Subcutaneous abdominal adipose tissue (tissue), 5 donors: ENCODE measurements at regions not wholly inside any gene's neighbourhood (a gene's known extent, or its start where the extent isn't known, plus 50 kb on each side); places are given as distances from the start of the nearest gene placed in this dataset.
"Not testable (repeated sequence)": the region's sequence is repeated elsewhere in the genome, so short reads cannot be mapped to it uniquely, and the experiment has no call there.

Source experiments
- H3K27ac ChIP-seq: one replicate; pipeline ENCODE4 v1.7.0; 2013; ENCODE audit warnings: low read depth, mild to moderate bottlenecking, inconsistent platforms, low read length, moderate library complexity
- H3K27me3 ChIP-seq, 5 donors: one replicate each; pipeline ENCODE4 v1.7.0; 2013; ENCODE audit warnings: low read length in 5 of 5, inconsistent platforms in 1 of 5; ENCODE audit not compliant: control insufficient read depth in 5 of 5, insufficient read depth in 4 of 5
- H3K36me3 ChIP-seq, 5 donors: one replicate each; pipeline ENCODE4 v1.7.0; 2013; ENCODE audit warnings: low read length in 5 of 5; ENCODE audit not compliant: control insufficient read depth in 5 of 5, insufficient read depth in 5 of 5
- H3K4me1 ChIP-seq, 5 donors: one replicate each; pipeline ENCODE4 v1.7.0; 2013; ENCODE audit warnings: low read length in 5 of 5, mild to moderate bottlenecking in 3 of 5, moderate library complexity in 1 of 5; ENCODE audit not compliant: control insufficient read depth in 5 of 5, insufficient read depth in 5 of 5
- H3K4me3 ChIP-seq, 5 donors: one replicate each; pipeline ENCODE4 v1.7.0; 2013; ENCODE audit warnings: low read length in 5 of 5, low read depth in 1 of 5
- H3K9ac ChIP-seq, 5 donors: one replicate each; pipeline ENCODE4 v1.7.0; 2013; ENCODE audit warnings: low read length in 5 of 5, mild to moderate bottlenecking in 4 of 5, moderate library complexity in 3 of 5
- H3K9me3 ChIP-seq, 5 donors: one replicate each; pipeline ENCODE4 v1.7.0; 2013; ENCODE audit warnings: low read length in 5 of 5; ENCODE audit not compliant: control insufficient read depth in 5 of 5
- donor health status: healthy.
- donor health status: healthy.
- donor health status: healthy.
- donor health status: healthy.
- donor health status: healthy.

DNA sequence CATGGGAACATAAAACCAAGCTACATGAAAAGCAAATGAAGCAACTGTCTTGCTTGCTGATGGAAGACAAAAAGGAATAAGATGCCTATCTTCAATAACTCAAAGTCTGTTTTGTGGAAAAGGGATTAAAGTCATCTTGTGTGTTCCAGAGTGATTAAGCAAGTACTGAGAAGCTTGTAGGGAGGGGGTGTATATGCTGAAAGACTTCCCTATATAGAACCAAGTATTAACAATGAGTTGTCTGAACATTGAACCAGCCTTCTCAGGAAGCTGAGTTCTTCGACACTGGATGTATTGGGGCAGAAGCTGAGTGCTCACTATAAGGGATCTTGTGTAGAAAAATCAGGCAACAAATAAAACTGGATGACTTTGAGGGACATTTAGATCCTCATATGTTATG lies 451.8 kb downstream of the CD83 start:
- H3K4me3 ChIP-seq, result no peak overlapping the region
- no peak overlapping the region for H3K27ac ChIP-seq
- no peaks in the 10 kb centered on the region for H3K36me3 ChIP-seq
- no peaks in the 10 kb centered on the region for H3K9me3 ChIP-seq
- H3K4me1 ChIP-seq, result no peaks in the 10 kb centered on the region
- no peak overlapping the region for H3K9ac ChIP-seq
- peaks cover 0 to 4% (median 0%) of the 10 kb centered on the region in 5 donors for H3K27me3 ChIP-seq

DNA sequence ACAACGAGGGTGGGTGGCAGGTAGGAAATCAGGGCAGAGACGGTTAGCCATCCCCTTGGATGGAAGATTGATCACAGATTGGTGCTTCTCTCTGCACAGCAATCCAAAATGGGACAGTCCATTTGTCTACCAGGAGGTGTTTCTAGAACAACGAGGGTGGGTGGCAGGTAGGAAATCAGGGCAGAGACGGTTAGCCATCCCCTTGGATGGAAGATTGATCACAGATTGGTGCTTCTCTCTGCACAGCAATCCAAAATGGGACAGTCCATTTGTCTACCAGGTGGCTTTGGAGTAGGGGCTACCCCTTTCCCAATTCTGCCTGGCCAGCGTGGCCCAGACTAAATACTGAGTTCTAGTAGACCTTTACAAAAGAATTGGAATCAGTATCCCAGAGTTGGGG lies 452.3 kb downstream of the CD83 start:
- not testable (repeated sequence) for H3K36me3 ChIP-seq, H3K27ac ChIP-seq, H3K27me3 ChIP-seq, H3K9me3 ChIP-seq, H3K4me3 ChIP-seq, H3K9ac ChIP-seq, H3K4me1 ChIP-seq

DNA sequence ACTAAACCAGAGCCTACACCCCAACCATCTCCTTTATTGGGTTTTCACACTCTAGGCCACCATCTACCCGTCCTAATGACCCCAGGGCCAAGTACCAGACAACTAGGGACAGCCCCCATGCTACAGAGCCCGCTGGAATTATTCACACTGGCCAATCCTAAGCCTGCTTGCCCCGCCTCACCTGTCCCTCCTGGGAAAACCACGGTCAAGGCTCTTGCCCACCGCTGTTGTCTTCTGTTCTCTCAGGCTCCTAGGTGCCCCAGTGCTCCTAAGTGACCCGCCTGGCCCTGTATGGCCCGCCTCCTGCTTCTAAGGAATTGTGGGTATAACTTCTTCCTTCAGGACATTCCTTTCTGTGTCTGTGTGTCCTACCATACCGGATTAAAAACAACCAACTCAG lies 453.4 kb downstream of the CD83 start:
- H3K4me3 ChIP-seq, result no peak overlapping the region
- H3K27me3 ChIP-seq, result peaks cover 0 to 4% (median 0%) of the 10 kb centered on the region in 5 donors
- H3K9ac ChIP-seq, result no peak overlapping the region
- H3K27ac ChIP-seq, result no peak overlapping the region
- no peaks in the 10 kb centered on the region for H3K9me3 ChIP-seq
- H3K4me1 ChIP-seq, result no peaks in the 10 kb centered on the region
- H3K36me3 ChIP-seq, result no peaks in the 10 kb centered on the region

DNA sequence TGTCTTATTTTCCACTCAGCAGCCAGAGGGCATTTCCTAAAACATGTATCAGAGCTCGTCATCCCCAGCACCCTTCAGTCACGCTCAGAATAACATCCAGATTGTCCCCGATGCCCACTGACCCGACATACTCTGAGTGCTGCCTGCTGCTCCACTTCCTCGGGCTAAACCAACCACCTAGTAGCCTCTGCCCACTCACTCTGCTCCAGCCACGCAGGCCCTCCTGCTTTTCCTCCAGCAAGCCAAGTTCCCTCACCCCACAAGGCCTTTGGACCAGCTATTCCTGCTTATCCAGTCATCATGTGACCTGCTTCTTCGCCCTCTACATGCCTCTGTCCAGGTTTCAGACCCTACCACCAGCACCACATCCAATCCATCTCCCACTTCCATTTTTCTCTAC lies 454.2 kb downstream of the CD83 start:
- no peaks in the 10 kb centered on the region for H3K9me3 ChIP-seq
- no peaks in the 10 kb centered on the region for H3K4me1 ChIP-seq
- no peak overlapping the region for H3K9ac ChIP-seq
- H3K36me3 ChIP-seq, result no peaks in the 10 kb centered on the region
- H3K4me3 ChIP-seq, result no peak overlapping the region
- H3K27me3 ChIP-seq, result peaks cover 0 to 4% (median 0%) of the 10 kb centered on the region in 5 donors
- no peak overlapping the region for H3K27ac ChIP-seq

DNA sequence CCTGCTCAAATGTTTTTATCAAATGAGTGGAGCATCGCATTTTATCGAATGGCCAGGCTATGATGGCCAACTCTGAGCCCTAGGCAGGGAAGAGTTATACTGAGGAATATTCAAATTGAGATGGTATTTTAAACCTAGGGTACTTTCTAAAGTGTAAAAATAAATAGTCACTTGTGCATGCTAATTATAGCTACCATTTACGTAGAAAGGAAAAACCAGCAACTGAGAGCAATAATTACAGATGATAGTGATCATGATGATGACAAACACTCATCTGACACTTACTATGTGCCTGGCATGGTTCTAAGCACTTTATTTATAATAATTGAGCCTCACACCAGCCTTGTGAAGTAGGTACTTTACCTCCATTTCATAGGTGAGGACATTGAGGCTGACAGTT lies 455.7 kb downstream of the CD83 start:
- peaks cover 0 to 4% (median 0%) of the 10 kb centered on the region in 5 donors for H3K27me3 ChIP-seq
- H3K9me3 ChIP-seq, result no peaks in the 10 kb centered on the region
- H3K4me1 ChIP-seq, result no peaks in the 10 kb centered on the region
- H3K36me3 ChIP-seq, result no peaks in the 10 kb centered on the region
- no peak overlapping the region for H3K27ac ChIP-seq
- H3K9ac ChIP-seq, result no peak overlapping the region
- no peak overlapping the region for H3K4me3 ChIP-seq

DNA sequence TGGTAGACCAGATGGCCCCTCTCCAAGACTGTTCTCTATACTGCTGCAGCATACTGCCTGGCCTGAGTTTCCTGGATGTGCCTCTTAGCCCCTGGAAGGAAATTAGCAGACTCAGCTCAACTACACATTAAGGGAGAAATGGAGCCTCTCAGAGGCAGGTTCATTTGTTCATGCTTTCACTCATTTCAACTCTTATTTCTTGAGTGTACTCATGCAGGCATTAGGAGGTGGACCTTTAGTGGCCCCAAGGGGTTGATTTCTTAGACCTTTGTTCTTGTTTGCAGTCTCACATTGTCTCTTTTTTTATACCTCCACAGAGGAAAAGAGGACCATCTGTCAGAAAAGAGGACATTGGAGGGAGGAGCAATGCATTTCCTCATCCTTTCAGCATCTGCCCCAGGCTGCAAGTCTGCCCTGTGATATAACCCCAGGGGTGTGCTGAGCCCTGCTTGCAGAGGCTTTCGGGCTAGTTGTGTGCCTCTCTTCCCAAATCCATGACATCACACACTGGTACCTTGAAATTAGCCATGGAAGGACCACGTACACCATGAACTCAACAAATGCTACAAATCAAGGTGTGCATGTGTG lies 456.2 kb downstream of the CD83 start:
- Histone ChIP-seq H3K4me3 (no peak overlapping the region), H3K4me1 (no peaks in the 10 kb centered on the region), H3K27ac (no peak overlapping the region), H3K9ac (no peak overlapping the region), H3K9me3 (no peaks in the 10 kb centered on the region), H3K27me3 (peaks cover 0 to 4% (median 0%) of the 10 kb centered on the region in 5 donors), H3K36me3 (no peaks in the 10 kb centered on the region)

DNA sequence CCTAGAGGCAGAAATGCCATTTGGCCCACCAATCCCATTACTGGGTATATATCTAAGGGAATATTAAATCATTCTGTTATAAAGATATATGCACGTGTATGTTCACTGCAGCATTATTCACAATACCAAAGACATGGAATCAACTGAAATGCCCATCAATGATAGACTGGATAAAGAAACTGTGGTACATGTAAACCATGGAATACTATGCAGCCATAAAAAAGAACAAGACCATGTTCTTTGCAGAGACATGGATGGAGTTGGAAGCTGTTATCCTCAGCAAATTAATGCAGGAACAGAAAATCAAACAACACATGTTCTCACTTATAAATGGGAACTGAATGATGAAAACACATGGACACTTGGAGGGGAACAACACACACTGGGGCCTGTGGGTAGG lies 458.4 kb downstream of the CD83 start:
- no peaks in the 10 kb centered on the region for H3K9me3 ChIP-seq
- H3K4me3 ChIP-seq, result no peak overlapping the region
- H3K36me3 ChIP-seq, result no peaks in the 10 kb centered on the region
- H3K27me3 ChIP-seq, result no peaks in the 10 kb centered on the region
- H3K9ac ChIP-seq, result no peak overlapping the region
- H3K27ac ChIP-seq, result no peak overlapping the region
- H3K4me1 ChIP-seq, result no peaks in the 10 kb centered on the region

DNA sequence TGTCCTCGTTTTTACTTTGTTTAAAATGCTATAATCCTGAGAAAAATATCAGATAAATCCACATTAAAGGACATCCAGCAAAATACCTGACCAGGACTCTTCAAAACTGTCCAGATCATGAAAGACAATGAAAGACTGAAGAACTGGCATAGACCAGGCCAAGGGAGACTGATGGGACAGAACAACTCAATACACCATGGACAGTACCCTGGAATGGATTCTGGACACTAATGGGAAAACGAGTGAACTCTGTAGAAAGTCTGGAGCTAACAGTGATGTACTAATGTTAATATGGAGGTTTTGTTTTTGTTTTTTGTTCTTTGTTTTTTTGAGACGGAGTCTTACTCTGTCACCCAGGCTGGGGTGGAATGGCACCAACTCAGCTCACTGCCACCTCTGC lies 461.4 kb downstream of the CD83 start:
- H3K9me3 ChIP-seq, result no peaks in the 10 kb centered on the region
- no peak overlapping the region for H3K27ac ChIP-seq
- H3K4me3 ChIP-seq, result no peak overlapping the region
- no peaks in the 10 kb centered on the region for H3K36me3 ChIP-seq
- no peak overlapping the region for H3K9ac ChIP-seq
- no peaks in the 10 kb centered on the region for H3K4me1 ChIP-seq
- no peaks in the 10 kb centered on the region for H3K27me3 ChIP-seq

DNA sequence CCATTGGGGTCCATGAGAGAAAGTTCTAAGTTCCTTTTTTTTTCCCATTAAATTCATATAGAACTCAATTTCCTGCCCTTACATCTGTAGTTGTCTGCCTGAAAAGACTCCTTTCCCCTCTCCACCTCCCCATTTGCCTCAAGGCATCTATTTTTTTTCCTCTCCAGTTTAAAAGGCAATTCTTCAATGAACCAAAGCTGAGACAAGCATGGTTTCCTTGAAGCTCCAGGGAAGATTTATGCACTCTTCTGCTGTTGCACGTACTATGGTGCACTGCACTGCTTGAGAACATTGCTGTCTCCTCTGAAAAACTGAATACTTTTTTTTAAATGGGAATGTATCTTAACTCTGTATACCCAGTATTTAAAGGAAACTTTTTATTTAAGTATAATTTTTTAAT lies 465.2 kb downstream of the CD83 start:
- Histone ChIP-seq H3K9ac (no peak overlapping the region), H3K27ac (no peak overlapping the region), H3K4me3 (no peak overlapping the region), H3K36me3 (no peaks in the 10 kb centered on the region), H3K27me3 (no peaks in the 10 kb centered on the region), H3K9me3 (no peaks in the 10 kb centered on the region), H3K4me1 (peaks cover 0 to 3% (median 0%) of the 10 kb centered on the region in 5 donors)

DNA sequence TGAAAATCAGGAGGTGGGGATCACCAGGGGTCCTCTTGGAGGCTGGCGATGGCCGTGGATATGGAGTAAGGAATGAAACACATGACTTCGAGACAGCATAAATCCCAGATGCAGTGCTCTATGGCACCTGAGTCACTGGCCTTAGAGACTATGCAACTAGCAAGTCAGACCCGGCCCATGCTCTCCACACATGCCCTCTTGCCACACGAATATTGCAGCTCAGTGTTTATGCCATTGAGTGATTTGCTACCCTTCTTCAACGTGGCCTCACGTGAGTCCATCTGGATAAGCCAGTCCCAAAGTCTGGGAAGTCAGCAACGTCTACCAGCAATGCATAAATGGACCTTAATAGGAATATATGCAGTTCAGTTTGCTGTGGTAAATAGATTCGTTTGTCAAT lies 466.3 kb downstream of the CD83 start:
- no peak overlapping the region for H3K4me3 ChIP-seq
- H3K27me3 ChIP-seq, result no peaks in the 10 kb centered on the region
- no peaks in the 10 kb centered on the region for H3K36me3 ChIP-seq
- H3K4me1 ChIP-seq, result peaks cover 0 to 3% (median 0%) of the 10 kb centered on the region in 5 donors
- H3K9me3 ChIP-seq, result no peaks in the 10 kb centered on the region
- no peak overlapping the region for H3K27ac ChIP-seq
- H3K9ac ChIP-seq, result no peak overlapping the region

DNA sequence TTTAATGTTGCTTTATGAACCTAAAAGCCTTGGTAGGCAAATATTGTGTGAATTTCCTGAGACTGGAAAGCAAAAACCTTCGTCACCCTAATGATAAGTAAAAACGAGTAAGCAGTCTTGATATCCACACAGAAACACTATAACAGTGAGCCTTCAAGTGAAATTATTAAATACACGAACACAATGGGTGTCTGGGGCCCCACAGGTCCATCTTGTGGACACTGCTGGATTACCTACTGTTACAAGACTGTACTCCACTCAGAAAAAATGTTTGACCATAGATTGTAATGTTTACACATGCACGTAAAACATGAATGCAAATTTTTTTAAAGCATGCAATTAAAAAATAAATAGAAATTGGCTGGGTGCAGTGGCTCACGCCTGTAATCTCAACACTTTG lies 466.9 kb downstream of the CD83 start:
- peaks cover 0 to 3% (median 0%) of the 10 kb centered on the region in 5 donors for H3K4me1 ChIP-seq
- H3K4me3 ChIP-seq, result no peak overlapping the region
- no peaks in the 10 kb centered on the region for H3K27me3 ChIP-seq
- H3K27ac ChIP-seq, result no peak overlapping the region
- no peaks in the 10 kb centered on the region for H3K9me3 ChIP-seq
- no peaks in the 10 kb centered on the region for H3K36me3 ChIP-seq
- H3K9ac ChIP-seq, result no peak overlapping the region
